ENCODE measurements at regions not wholly inside any gene's neighbourhood (a gene's known extent, or its start where the extent isn't known, plus 50 kb on each side); places are given as distances from the start of the nearest gene placed in this dataset.

DNA sequence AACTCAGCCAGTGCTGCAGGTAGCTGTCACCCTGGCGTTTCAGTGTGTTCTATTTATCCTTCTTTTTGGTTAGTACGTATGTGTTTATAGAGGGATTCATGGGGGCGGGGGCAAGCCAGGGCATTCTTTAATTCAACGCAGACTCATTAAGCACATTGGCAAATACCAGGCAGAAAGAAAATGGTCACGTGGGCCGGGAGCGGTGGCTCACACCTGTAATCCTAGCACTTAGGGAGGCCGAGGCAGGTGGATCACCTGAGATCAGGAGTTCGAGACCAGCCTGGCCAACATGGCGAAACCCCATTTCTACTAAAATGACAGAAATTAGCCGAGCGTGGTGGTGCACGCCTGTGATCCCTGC lies 69.1 kb downstream of the HAPSTR1 start:
- TF ChIP-seq CTCF (IDR thresholded peaks at IDR 0.05; ENCODE audit: low read depth, low read length, missing input control) (no peak), YY1 (IDR thresholded peaks at IDR 0.05) (no peak), FOXA1 (IDR thresholded peaks at IDR 0.05) (no peak)
- TF ChIP-seq, protein P1, sequence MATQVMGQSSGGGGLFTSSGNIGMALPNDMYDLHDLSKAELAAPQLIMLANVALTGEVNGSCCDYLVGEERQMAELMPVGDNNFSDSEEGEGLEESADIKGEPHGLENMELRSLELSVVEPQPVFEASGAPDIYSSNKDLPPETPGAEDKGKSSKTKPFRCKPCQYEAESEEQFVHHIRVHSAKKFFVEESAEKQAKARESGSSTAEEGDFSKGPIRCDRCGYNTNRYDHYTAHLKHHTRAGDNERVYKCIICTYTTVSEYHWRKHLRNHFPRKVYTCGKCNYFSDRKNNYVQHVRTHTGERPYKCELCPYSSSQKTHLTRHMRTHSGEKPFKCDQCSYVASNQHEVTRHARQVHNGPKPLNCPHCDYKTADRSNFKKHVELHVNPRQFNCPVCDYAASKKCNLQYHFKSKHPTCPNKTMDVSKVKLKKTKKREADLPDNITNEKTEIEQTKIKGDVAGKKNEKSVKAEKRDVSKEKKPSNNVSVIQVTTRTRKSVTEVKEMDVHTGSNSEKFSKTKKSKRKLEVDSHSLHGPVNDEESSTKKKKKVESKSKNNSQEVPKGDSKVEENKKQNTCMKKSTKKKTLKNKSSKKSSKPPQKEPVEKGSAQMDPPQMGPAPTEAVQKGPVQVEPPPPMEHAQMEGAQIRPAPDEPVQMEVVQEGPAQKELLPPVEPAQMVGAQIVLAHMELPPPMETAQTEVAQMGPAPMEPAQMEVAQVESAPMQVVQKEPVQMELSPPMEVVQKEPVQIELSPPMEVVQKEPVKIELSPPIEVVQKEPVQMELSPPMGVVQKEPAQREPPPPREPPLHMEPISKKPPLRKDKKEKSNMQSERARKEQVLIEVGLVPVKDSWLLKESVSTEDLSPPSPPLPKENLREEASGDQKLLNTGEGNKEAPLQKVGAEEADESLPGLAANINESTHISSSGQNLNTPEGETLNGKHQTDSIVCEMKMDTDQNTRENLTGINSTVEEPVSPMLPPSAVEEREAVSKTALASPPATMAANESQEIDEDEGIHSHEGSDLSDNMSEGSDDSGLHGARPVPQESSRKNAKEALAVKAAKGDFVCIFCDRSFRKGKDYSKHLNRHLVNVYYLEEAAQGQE (IDR thresholded peaks at IDR 0.05) = no peak

Data from liver (tissue), 2 donors.